Activated naive CD4-positive, alpha-beta T cell treated with anti-CD3 and anti-CD28 coated beads, Interleukin-2, amount 10 ng/mL, durations not matched to agents 7 days and 5 days (primary cell): ENCODE measurements at regions not wholly inside any gene's neighbourhood (a gene's known extent, or its start where the extent isn't known, plus 50 kb on each side); places are given as distances from the start of the nearest gene placed in this dataset.

Experiments
- CTCF ChIA-PET: fragments of 350-600 bp; sonication (Branson Sonifier 250); formaldehyde crosslinking; loops from one replicate; lab custom pipeline; 2021; ENCODE audit warnings: antibody characterized with exemption; lab: Charles Lee
- DNase-seq: peaks from one replicate; pipeline ENCODE4 v3.0.0-alpha.2; 2020
- H3K27ac Mint-ChIP-seq: one replicate; pipeline ENCODE4 v1.8.0; 2021; ENCODE audit warnings: mild to moderate bottlenecking, moderate library complexity, mixed read lengths
- H3K27me3 Mint-ChIP-seq: one replicate; pipeline ENCODE4 v1.8.0; 2021; ENCODE audit warnings: mild to moderate bottlenecking, mixed read lengths
- H3K36me3 Mint-ChIP-seq: one replicate; pipeline ENCODE4 v1.8.0; 2021; ENCODE audit warnings: mixed read lengths
- H3K4me1 Mint-ChIP-seq: one replicate; pipeline ENCODE4 v1.8.0; 2021; ENCODE audit warnings: mixed read lengths
- H3K4me3 Mint-ChIP-seq: one replicate; pipeline ENCODE4 v1.8.0; 2021; ENCODE audit warnings: mild to moderate bottlenecking, moderate library complexity, mixed read lengths
- H3K9me3 Mint-ChIP-seq: one replicate; pipeline ENCODE4 v1.8.0; 2021; ENCODE audit warnings: mixed read lengths

- peaks cover 7% of the 10 kb centered on the region for H3K9me3 Mint-ChIP-seq
- no peak overlapping the region for H3K4me3 Mint-ChIP-seq
- no peaks in the 10 kb centered on the region for H3K36me3 Mint-ChIP-seq
- no peaks in the 10 kb centered on the region for H3K4me1 Mint-ChIP-seq
- DNase-seq: no peak
- no peaks in the 10 kb centered on the region for H3K27me3 Mint-ChIP-seq
- no peak overlapping the region for H3K27ac Mint-ChIP-seq
- CTCF ChIA-PET: no interaction called here
Observed at GRCh38 chr3:2001306-2002108, 97.2 kb upstream of the CNTN4 start.

DNA sequence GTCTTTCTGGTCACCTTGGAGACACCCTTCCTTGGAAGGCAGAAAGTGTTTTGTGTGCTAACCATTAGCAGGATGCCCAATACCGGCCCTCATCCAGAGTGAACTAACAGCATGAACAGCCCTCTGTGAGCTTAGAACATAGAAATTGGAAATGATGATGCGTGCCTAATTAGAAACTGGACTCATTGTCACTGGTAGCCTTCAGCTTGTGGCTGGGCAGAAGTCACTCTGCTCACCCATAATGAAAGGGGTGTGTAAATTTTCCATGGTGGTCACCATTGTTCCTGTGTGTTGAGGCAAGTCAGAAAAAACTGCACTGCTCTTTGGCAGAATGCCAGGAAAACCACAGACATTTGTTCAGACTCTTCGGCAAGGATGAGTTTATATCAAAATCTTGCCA, 74.7 kb upstream of the CNTN4 start:
- no peak overlapping the region for H3K4me3 Mint-ChIP-seq
- no peaks in the 10 kb centered on the region for H3K27me3 Mint-ChIP-seq
- no peaks in the 10 kb centered on the region for H3K9me3 Mint-ChIP-seq
- H3K4me1 Mint-ChIP-seq: no peaks in the 10 kb centered on the region
- DNase-seq: no peak
- H3K27ac Mint-ChIP-seq: no peak overlapping the region
- H3K36me3 Mint-ChIP-seq: no peaks in the 10 kb centered on the region
- CTCF ChIA-PET: interaction anchor here (0.6 kb wide), 1 partner anchor 46 kb away, joined by 3 read pairs; no protein-coding TSS in a partner anchor

DNA sequence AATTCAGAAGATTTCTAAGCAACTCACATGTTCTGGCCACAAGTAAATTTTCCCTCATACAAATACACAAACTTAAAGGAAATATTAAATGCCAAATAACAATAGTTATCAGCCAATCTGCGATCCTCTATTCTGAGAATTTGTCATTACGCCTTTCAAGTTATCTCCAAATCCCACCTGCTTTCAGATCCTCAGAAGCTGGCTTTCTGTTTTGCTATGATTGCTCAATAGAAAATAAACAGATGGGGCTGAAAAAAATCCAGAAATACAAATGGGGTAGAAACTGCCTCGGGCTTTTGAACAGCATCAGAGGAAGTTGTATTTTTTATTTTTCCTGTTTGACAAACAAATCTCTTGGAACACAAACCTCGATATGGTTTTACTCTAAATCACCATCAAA, 74.0 kb upstream of the CNTN4 start:
- H3K4me3 Mint-ChIP-seq: no peak overlapping the region
- no peaks in the 10 kb centered on the region for H3K36me3 Mint-ChIP-seq
- H3K27me3 Mint-ChIP-seq: no peaks in the 10 kb centered on the region
- no peak overlapping the region for H3K27ac Mint-ChIP-seq
- no peak for DNase-seq
- H3K4me1 Mint-ChIP-seq: no peaks in the 10 kb centered on the region
- no peaks in the 10 kb centered on the region for H3K9me3 Mint-ChIP-seq
- CTCF ChIA-PET: no interaction called here

DNA sequence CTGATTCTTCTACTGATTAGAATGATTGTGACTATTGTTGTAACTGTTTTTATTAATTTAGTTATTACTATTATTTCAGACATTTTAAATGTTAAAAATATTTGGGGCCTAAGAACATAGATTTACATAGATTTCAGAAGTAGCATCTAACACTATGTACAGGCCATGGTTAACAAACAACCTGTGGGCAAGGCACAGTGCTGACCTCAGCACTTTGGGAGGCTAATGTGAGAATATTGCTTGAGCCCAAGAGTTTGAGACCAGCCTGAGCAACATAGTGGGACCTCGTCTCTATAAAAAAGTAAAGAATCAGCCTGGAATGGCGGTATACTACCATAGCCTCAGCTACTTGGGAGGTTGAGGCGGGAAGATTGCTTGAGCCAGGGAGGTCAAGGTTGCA, 69.1 kb upstream of the CNTN4 start:
- Mint-ChIP-seq H3K36me3 (no peaks in the 10 kb centered on the region), H3K27me3 (no peaks in the 10 kb centered on the region), H3K4me1 (no peaks in the 10 kb centered on the region), H3K27ac (no peak overlapping the region), H3K4me3 (no peak overlapping the region), H3K9me3 (peaks cover 4% of the 10 kb centered on the region)
- DNase-seq: no peak
- CTCF ChIA-PET: no interaction called here

- no peak for DNase-seq
- no peaks in the 10 kb centered on the region for H3K4me1 Mint-ChIP-seq
- no peak overlapping the region for H3K27ac Mint-ChIP-seq
- H3K4me3 Mint-ChIP-seq: no peak overlapping the region
- CTCF ChIA-PET: no interaction called here
- no peaks in the 10 kb centered on the region for H3K36me3 Mint-ChIP-seq
- H3K27me3 Mint-ChIP-seq: no peaks in the 10 kb centered on the region
- no peaks in the 10 kb centered on the region for H3K9me3 Mint-ChIP-seq
Observed at GRCh38 chr3:2036076-2036475, 62.6 kb upstream of the CNTN4 start.

GRCh38 chr3:2041931-2042330, 56.7 kb upstream of the CNTN4 start:
- H3K9me3 Mint-ChIP-seq: no peaks in the 10 kb centered on the region
- H3K4me3 Mint-ChIP-seq: no peak overlapping the region
- no peak overlapping the region for H3K27ac Mint-ChIP-seq
- no peak for DNase-seq
- H3K36me3 Mint-ChIP-seq: no peaks in the 10 kb centered on the region
- CTCF ChIA-PET: no interaction called here
- no peaks in the 10 kb centered on the region for H3K4me1 Mint-ChIP-seq
- no peaks in the 10 kb centered on the region for H3K27me3 Mint-ChIP-seq
